HG02885 (cell line): ENCODE measurements at regions not wholly inside any gene's neighbourhood (a gene's known extent, or its start where the extent isn't known, plus 50 kb on each side); places are given as distances from the start of the nearest gene placed in this dataset.
A peak's percentile ranks its signal among the peaks of the same experiment; 100 is the strongest.
"Not testable (repeated sequence)": the region's sequence is repeated elsewhere in the genome, so short reads cannot be mapped to it uniquely, and the experiment has no call there.

Source experiments
- ATAC-seq: cut with Tn5 transposase; IDR thresholded peaks from one replicate; pipeline ENCODE4 v1.9.1; 2021; ENCODE audit warnings: mild to moderate bottlenecking; ENCODE audit not compliant: unreplicated experiment, poor library complexity

DNA sequence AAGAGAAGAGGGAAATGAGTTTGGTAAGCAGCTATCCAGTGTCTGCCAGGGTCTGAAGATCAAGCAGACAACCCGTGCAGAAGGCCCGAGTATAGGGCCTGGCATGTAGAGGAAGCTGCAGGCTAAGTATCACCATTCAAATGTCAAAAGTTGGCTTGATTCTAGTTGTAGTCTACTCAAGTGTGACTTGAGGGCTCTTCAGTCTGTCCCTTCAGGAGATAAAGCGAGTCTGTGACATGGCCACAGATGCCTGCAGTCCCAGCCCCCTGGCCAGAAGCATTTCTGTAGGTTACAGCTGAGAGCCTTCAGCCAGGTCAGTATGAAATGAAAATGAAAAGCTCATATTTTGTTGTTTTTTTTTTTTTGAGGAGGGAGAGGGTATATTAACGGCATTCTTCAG, 97.8 kb upstream of the EEPD1 start:
- ATAC-seq: no peak

DNA sequence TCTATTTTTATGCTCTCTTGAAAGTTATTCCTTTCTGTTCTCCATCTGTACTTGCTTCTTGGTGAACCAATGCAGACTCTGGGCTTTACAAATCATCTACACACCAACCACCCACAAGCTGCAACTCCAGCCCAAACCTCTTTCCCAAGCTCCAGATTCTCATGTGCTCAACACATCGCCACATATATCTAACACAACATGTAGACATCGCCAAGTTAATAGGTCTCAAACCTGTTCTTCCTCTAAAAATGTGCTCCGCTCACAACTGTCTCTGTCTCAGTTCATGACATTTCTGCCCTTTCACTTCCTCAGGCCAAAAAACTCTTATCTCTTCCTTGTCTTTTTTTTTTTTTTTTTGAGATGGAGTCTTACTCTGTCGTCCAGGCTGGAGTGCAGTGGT, 95.7 kb upstream of the EEPD1 start:
- ATAC-seq: peak; percentile 74

DNA sequence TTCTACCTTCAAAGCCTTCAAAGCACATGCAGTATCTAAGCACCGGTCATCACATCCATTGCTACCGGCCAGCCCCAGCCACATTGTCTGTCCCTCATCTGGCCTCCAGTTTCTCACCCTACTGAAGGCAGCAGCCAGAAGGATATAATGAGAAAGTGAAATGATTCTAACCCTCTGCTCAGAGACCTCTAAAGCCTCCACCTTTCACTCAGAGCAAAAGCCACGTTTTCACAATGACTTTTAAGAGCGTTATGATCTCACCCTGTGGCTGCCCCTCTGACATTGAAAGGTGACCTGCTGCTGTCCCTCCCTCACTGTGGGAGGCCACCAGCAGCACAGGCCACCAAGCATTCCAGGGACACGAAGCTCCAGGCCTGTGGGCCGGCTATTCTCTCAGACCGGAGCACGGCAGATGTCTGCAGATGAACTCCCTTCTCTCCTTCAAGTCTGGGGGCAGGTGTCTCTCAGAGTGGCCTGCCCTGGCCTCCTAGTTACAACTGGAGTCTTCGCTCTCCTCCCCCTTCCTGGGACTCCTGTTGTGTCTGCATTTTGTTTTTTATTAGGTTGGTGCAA, 94.9 kb upstream of the EEPD1 start:
- peak; percentile 83 for ATAC-seq

DNA sequence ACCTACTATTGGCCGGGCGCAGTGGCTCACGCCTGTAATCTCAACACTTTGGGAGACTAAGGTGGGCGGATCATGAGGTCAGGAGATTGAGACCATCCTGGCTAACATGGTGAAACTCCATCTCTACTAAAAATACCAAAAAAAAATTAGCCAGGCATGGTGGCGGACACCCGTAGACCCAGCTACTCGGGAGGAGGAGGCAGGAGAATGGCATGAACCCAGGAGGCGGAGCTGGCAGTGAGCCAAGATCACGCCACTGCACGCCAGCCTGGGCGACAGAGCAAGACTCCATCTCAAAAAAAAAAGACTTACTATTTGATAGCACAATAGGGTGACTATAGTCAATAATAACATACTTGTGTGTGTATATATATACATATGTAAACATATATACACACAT, 92.7 kb upstream of the EEPD1 start:
- ATAC-seq: not testable (repeated sequence)

DNA sequence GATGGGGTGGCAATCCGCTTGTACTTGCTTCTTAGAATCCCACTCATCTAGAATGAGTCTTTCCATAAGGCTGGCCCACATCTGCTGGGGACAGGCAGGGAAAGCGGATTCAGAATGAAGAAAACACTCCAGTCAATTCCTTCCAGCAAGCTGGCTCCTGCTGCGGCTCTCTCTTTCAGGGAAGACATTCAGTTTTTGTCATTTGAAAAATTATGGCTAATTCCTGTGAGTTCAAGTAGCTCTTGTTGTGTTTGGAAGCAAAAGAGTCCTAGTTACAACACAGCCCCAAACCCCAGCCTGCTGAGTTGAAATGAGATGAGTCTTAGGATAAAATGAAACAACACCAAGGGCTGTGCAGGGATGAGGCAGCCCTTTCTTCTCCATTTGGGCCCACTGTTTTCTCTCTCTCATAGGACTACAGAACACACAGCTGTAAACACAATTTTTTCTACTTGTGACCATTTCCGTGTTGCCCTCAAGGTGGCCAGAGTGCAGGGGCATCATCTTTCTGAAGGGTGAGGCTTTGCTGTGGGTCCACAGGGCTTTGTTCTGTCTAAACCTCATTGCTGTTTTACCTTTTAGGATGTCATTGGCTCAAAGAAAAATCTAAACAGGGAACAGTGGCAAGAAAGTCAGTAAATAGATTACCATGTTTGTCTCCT, 90.8 kb upstream of the EEPD1 start:
- ATAC-seq: no peak

DNA sequence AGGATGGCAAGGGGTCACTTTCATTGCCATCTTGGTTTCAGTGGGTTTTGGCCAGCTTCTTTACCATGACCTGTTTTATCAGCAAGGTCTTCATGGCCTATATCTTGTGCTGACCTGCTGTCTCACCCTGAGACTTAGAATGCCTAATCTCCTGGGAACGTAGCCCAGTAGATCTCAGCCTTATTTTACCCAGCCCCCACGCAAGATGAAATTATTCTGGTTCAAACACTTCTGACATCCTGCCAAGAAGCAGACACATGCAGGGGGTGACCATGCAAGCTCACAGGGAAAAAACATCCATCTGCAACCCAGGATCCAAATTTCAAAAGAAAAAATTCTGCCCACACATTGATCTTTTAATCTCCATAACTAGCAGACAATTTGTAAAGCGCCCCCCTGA, 88.4 kb upstream of the EEPD1 start:
- ATAC-seq: no peak

DNA sequence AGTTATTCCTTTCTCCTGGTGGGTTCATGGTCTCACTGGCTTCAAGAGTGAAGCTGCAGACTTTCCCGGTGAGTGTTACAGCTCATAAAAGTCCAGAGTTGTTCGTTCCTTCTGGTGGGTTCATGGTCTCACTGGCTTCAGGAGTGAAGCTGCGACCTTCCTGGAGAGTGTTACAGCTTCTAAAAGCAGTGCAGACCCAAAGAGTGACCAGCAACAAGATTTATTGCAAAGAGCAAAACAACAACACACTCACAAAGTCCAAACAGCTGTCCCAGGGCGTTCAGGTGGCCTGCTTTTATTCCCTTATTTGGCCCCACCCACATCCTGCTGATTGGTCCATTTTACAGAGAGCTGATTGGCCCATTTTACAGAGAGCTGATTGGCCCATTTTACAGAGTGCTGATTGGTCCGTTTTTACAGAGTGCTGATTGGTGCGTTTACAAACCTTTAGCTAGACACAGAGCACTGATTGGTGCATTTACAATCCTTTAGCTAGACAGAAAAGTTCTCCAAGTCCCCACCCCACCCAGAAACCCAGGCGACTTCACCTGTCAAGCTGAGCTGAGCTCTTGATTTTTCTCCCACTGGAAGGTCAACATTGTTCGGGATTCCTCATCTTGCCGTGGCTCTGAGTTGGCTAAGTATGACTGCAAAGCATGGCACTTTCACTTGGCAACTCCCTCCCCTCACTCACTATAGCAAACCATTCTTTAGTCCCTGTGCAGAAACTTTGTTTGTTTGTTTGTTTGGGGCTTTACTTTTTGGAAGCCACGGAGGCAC, 87.3 kb upstream of the EEPD1 start:
- ATAC-seq: not testable (repeated sequence)

DNA sequence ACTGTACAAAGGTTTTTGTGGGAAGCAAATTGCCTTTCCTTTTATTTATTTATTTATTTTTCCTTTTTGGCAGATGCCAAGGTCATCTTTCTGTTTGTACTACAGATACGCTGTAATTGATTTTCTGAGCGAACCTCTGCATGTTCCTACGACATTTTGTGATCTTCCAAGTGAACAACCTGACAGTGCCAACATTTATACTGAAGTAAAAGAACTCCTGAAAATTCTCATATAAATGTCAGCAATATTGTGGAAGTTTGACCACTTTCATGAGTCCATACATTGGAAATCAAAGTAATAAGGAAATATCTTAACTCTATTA, 86.8 kb upstream of the EEPD1 start:
- ATAC-seq: no peak

DNA sequence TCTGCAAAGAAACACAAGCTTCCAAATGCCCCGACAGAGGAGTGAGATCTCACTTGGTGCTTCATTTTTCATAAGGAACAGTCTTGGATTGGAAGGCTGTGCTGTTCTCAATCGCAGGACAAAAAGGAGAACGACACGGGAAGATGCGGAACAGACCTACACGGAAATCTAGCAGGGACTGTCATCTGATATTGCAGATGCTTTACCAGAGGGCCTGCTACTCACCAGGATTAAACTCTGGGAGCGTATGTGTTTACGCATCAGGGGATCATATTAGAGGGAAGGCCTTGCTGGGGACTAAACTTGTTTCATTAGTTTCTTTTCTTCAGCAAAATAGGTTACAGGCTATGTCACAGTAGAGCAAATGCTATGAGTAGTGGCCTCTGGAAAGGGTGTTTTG, 82.8 kb upstream of the EEPD1 start:
- ATAC-seq: no peak

DNA sequence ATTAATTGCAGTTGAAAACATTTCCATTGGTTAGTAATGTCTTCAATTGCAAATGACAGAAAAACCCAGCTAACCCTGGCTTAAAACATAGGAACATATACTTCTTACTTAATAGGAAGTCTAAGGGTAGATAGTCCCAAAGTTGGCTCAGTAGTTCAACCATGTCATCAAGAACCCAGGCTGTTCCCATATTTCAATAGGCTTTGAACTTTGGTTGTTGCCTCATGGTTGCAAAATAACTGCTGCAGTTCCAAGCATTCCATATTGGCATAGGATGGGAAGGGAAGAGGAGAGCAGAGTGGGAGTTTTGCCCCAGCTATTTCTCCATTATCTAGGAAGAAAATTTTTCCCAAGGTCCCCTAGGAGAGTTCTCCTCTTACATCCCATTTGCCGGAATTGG, 81.4 kb upstream of the EEPD1 start:
- no peak for ATAC-seq

DNA sequence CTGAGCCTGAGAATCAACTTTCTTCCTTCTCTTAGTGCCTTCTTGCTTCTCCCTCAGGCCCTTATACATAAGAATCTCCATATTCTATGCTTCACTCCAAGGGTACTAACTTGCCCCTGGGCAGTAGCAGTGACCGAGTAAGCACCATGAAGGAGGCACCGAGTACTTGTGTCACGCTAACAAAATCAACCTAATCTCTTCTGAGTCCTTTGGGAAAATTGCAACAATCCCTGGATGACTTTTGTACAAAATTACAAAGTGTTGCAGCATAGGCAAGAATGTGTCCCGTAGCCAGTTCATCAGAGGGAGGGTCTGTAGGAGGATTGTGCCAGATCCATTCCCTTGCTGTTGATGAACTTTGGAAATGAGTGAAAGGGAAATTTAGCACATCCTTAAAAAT, 80.4 kb upstream of the EEPD1 start:
- ATAC-seq: no peak

DNA sequence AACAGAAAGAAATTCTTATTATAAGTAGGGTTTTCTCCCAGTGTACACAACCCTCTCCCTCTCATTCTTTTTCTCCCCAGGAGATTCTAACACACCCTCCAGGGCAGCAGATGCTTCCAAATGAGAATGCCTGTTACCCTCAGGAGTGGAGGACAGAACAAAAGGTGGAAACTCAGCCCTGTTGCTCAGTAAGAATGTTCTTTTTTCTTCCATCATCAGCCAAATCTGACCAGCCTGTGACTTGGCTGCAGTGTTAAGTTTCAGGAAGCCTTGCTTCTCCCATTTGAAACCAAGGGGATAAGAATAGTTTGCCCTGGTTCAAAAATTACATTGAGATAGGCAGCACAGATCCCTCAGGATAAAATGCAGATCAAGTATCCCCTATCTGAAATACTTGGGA, 77.5 kb upstream of the EEPD1 start:
- no peak for ATAC-seq

DNA sequence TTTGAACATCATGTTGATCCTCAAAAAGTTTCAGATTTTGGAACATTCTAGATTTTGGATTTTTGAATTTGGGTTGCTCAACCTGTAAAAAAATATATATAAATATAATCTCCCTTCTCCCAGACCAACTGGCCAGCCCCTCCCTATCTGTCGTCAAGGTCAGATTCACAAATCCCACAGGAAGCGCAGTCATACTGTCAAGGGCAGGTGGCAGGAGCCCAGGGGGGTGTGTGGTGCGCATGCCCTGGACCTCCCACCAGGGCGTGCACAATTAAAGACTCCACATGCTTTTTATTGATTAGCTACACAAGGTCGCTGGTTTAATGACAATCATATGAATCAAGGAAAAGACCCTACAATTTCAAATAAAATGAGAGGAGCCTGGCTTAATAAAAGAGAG, 77.0 kb upstream of the EEPD1 start:
- no peak for ATAC-seq

DNA sequence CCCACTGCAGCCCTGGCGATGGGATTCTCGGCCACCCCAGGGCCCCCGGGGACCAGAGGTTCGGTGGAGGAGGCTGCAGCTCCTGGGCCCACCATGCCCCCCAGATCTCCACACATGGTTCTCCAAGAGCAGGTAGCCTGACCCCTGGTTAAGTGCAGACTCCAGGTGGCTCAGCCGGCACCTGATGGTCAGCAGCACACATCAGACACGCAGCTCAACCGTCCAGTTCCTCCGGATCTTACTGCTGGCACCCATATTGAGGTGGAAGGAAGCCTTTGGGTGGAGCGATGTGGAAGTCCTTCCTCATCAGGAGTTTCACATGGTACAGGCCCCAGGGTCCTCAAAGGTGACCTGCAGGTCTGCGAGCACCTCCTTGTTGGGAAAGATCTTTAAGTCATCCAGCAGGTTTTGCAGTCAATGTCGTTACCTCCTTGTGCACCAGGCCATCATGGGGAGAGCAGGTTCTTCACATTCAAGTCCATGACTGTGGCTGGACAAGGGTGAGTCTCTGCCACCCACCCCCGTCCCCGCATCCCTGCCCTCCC, 74.2 kb upstream of the EEPD1 start:
- no peak for ATAC-seq

DNA sequence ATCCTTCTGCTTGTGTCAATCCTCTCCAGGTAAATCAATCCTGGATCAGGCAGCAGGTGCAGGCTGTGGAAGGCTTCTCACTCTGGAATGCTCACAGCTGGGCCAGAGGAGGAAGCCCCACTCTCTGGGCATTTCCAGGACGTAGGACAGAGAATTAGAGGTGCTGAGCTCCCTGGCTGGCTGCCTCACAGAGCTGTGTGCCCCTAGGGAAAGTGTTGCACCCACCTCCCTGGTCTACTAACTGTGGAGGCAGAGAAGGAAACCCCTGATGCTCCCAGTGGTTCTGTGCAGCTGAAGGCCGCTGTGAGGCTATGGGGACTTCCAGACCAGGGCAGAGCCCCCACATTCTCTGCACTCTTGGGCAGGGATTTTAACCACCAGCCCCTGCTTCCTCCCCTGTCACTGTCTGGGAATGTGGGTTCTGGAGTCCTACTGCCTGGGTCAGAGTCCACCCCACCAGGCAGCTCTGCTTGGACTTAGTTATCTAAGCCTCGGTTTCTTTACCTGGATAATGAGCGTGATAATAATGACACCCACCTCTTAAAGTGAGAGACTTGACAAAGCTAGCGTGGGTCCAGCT, 73.5 kb upstream of the EEPD1 start:
- ATAC-seq: no peak

DNA sequence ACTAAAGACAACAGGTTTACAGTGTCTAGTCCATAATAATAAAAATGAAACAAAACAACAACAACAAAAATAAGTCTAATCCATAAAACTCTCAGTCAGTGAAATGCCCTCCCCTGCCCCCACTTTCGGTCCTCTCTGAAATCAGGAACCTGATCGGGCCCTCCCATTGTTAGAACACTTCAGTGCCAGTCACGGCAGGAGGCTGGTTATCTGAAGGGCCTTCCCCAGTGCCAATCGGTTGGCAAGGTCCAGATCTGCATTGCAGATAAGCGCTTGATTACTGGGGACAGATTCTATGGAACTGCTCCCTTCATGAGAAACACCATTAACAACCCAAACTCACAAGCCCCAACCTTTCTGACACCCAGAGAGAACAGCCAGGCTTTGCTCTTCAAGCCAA, 72.2 kb upstream of the EEPD1 start:
- no peak for ATAC-seq

DNA sequence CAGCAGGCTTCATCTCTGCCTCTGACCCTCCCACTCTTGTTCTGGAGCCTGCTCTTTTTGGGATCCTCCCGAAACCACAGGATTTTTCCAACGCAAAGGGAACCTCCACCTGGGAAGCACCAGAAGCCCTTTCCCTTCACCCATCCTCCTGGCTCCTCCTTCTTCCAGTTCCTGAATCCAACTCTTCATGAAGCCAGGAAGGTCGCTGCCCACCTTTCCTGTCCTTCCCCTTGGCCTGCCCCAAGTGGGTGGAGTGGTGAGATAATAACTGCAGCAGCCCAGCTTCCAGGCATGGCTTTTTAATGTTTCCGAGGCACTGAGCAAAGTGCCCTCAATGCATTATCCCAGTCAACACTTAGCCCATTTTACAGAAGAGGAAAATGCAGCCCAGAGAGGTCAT, 70.8 kb upstream of the EEPD1 start:
- no peak for ATAC-seq

DNA sequence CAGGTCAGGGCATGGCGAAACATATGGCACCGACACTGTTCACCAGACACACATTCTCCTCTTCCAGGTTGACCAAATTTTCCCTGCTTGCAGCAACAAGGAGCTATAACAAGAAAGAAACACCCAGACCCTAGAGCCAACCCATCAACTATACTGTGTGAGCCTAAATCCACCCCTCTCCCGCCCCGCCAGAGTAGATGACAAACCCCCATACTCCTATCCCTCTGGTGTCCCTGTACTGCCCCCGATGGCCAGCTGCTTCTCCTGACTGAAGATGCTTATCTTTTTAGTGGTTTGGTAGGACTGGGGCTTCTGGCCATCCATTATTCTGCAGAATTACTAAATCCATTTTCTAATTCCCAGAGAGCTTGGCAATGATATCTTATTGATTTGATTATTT, 70.1 kb upstream of the EEPD1 start:
- ATAC-seq: no peak

DNA sequence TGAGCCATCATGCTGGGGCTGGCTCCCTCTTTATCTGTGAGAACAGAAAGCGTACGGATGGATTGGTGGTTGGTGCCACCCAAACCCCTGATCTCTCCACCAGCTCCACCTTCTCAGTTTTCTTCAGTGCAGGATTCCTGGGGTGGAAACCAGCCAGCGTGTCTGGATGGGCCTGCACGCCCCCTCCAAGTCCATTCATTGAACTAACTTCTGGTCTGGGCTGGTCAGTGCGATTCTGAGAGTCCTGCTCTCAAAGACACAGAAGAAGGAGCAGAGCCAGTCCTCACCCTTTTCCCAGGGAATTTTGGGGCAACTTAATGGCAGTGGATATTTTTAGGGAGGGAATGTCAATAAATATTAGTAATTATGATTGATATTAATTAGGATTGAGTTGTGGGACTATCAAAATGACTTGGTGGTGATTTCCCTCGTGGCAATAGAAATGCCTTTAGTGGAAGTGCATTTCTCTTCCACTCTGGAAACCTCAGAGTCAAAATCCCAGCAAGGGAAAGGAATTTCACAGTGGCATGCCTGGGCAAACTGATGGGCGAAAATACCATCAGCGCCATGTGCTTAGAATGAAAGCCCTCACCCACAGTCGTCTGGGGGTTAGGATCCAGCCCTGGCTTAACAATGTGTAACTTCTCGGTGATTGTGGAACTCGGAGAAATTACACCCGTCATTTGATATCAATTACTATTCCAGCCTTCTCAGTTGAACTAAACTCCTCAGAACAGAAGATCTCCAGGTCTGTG, 69.3 kb upstream of the EEPD1 start:
- no peak for ATAC-seq

DNA sequence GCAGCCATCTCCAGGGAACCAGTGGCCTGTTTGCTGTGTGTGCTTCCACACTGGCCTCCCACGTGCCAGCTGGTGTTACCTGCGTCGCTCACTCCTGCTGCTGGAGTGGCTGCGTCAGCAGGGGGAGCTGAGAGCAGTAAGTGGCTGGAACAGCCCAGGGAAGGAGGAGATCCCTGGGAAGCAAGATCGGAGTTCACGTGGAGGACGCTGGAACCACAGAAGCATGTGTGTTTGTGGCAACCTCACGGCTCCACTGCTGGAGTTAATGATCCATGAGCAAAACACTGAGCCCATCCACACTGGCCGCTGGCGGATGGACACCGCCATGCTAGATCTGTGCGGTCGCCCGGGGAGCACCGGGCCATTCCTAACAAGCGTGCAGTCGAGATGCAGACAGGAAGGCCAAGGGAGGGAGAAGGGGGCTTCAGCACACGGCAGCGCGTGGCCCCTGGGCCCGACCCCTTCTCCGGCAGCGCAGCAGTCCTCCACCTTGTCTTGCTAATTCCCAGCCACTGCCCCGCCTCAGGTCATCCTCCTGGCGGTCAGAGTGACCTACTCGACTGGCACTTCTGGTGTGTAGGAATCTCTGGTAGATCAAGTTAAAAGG, 68.5 kb upstream of the EEPD1 start:
- ATAC-seq: no peak
